Right cardiac atrium (tissue), 5 donors: ENCODE measurements at regions not wholly inside any gene's neighbourhood (a gene's known extent, or its start where the extent isn't known, plus 50 kb on each side); places are given as distances from the start of the nearest gene placed in this dataset.
"Not testable (repeated sequence)": the region's sequence is repeated elsewhere in the genome, so short reads cannot be mapped to it uniquely, and the experiment has no call there.

Experiments used
- ATAC-seq, 2 donors: fragments of 200-7000 bp; cut with Tn5 transposase; one replicate each; pipeline versions ENCODE4 v1.8.0 to v1.9.1; 2020; ENCODE audit warnings: moderate library complexity in 2 of 2, mild to moderate bottlenecking in 1 of 2
- DNase-seq, 3 donors: peaks; one replicate each; pipeline ENCODE4 v3.0.0-alpha.2; 2020
- H3K27ac ChIP-seq: one replicate; pipeline ENCODE4 v1.5.1; 2013; ENCODE audit warnings: mild to moderate bottlenecking, low read length, control low read depth, moderate library complexity
- H3K27me3 ChIP-seq: one replicate; pipeline ENCODE4 v1.6.1; 2013; ENCODE audit not compliant: control insufficient read depth, insufficient read depth
- H3K4me1 ChIP-seq: one replicate; pipeline ENCODE4 v1.6.1; 2013; ENCODE audit warnings: low read length; ENCODE audit not compliant: control insufficient read depth, insufficient read depth
- H3K4me3 ChIP-seq: one replicate; pipeline ENCODE4 v1.5.1; 2013; ENCODE audit warnings: low read length, control low read depth
- H3K9me3 ChIP-seq: one replicate; pipeline ENCODE4 v1.6.1; 2013; ENCODE audit warnings: low read length; ENCODE audit not compliant: control insufficient read depth
- WGBS: extraction: QIAGEN DNeasy Blood & Tissue Kit; methylation state at CpG from one replicate; pipeline ENCODE4 v1.1.7; 2013; 5-methylcytosine and 5-hydroxymethylcytosine counted together
- intact Hi-C, 4 donors: fragments of 100-400 bp; cut with DNase I; formaldehyde crosslinking; loops; one replicate each; pipeline versions ENCODE4 v1.11.0 to v1.14.0; 2022 to 2023
- donor health status: healthy with polysubstance abuse.
- donor health status: DM: no; HTN: yes; CAD: no.
- donor health status: DM: no; HTN: no; CAD: no.
- donor health status: DM: no; HTN: yes; CAD: no; lungs with severe emphysema.
- donor health status: DM: yes; HTN: yes; CAD: no.

- no peak for ATAC-seq
- Histone ChIP-seq H3K4me1 (no peaks in the 10 kb centered on the region), H3K4me3 (no peak overlapping the region), H3K9me3 (peaks cover 2% of the 10 kb centered on the region), H3K27me3 (no peaks in the 10 kb centered on the region), H3K27ac (no peak overlapping the region)
- intact Hi-C loops = no loop called here
- 89% methylated on average over 1 of the region's 1 CpG for WGBS
- DNase-seq = no peak
Measured at GRCh38 chr3:153349108-153349499, 187.1 kb downstream of the RAP2B start.

DNA sequence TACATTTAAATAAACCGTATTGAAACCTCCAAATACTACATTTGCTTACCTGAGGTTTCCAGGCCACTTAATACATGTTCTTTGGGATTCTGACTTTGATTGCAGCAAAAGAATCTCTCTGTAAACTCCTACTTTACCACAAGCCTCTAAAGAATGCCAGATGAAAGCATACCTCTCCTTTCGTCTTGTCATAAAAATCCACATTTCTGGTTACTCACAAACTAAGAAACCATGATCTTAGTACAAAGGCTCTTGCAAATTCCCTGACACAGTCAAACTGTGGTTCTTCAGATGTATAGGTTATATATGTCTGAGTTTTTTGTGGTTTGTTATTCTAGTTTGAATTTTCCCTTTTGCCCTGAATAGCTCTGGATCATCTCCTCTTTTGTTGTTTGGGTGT is 188.4 kb downstream of the RAP2B start:
- Histone ChIP-seq H3K27me3 (no peaks in the 10 kb centered on the region), H3K27ac (no peak overlapping the region), H3K9me3 (peaks cover 2% of the 10 kb centered on the region), H3K4me1 (no peaks in the 10 kb centered on the region), H3K4me3 (no peak overlapping the region)
- no peak for ATAC-seq
- DNase-seq = no peak
- WGBS = 90% methylated on average over 2 of the region's 2 CpGs
- intact Hi-C loops = no loop called here

DNA sequence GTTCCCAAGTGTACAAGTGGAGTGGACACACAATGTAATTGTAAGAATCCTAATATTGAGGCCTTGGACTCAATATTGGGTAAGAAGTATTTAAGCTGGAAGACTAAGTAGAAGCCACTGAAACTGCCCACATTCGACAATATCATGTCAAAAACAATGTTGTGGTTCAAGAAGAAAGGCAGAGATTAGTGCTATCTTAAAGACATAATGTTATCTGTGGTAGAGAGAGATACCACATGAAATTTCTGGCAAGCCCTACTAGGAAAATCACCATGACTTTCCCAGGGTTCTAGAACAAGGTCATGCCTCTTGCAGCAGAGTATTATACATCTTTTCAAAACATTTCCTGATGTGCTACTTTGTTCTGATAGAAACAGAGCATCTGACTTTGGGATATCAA is 192.6 kb downstream of the RAP2B start:
- H3K4me3 ChIP-seq = no peak overlapping the region
- intact Hi-C loops = no loop called here
- no peak for DNase-seq
- no peaks in the 10 kb centered on the region for H3K27me3 ChIP-seq
- H3K27ac ChIP-seq = no peak overlapping the region
- 48% methylated on average over 1 of the region's 1 CpG for WGBS
- peaks cover 2% of the 10 kb centered on the region for H3K9me3 ChIP-seq
- ATAC-seq = no peak
- H3K4me1 ChIP-seq = no peaks in the 10 kb centered on the region

DNA sequence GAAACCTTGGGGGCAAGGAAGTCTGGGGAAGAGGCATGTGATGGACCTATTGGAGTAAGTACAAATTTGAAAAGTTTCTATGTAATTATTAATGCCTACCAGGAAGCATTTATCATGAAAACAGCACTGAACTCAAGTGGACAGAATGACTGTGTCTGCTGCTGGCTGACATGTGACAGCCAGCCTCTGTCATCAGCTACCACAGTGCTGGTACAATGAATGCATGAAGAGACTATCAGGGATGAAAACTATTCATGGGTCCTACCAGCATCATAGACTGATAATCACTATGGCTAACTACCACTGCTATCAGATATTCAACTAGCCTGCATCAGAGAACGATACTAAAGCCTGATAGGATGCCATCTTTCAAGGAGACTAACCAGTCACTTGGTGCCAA is 193.5 kb downstream of the RAP2B start:
- ATAC-seq = no peak
- H3K9me3 ChIP-seq = peaks cover 2% of the 10 kb centered on the region
- H3K4me3 ChIP-seq = no peak overlapping the region
- no peaks in the 10 kb centered on the region for H3K4me1 ChIP-seq
- H3K27me3 ChIP-seq = no peaks in the 10 kb centered on the region
- H3K27ac ChIP-seq = no peak overlapping the region
- no peak for DNase-seq
- WGBS = 61% methylated on average over 1 of the region's 1 CpG
- intact Hi-C loops = no loop called here

DNA sequence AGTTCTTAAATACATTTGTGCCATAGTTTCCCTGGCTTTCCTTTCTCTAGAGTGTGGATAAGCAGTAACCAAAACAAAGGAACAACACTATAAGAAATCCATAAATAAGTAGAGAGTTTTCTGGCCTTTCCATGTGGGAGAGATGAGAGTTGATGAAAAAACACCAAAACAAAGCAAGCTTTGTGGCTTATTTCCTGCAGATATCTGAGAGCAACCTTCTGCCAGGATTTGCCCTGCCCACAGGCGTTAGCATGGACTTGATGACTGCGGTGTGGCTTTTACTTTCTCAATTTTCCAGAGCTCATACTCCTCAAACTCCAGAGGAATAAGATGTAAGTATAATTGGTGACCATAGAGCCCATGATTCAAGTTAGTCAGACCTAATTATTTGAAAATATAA is 194.9 kb downstream of the RAP2B start:
- no peak for ATAC-seq

GRCh38 chr3:153357436-153357835 is 195.4 kb downstream of the RAP2B start:
- 75% methylated on average over 2 of the region's 2 CpGs for WGBS
- DNase-seq (no peak), ATAC-seq (no peak)
- H3K4me1 ChIP-seq = no peaks in the 10 kb centered on the region
- no peak overlapping the region for H3K4me3 ChIP-seq
- H3K9me3 ChIP-seq = peaks cover 1% of the 10 kb centered on the region
- intact Hi-C loops = no loop called here
- no peaks in the 10 kb centered on the region for H3K27me3 ChIP-seq
- no peak overlapping the region for H3K27ac ChIP-seq

More for the DNA sequence above, 194.9 kb downstream of the RAP2B start:
- no peaks in the 10 kb centered on the region for H3K27me3 ChIP-seq
- no peak for DNase-seq
- peaks cover 1% of the 10 kb centered on the region for H3K9me3 ChIP-seq
- WGBS = 56% methylated on average over 2 of the region's 2 CpGs
- no peak overlapping the region for H3K4me3 ChIP-seq
- H3K4me1 ChIP-seq = no peaks in the 10 kb centered on the region
- intact Hi-C loops = no loop called here
- no peak overlapping the region for H3K27ac ChIP-seq

DNA sequence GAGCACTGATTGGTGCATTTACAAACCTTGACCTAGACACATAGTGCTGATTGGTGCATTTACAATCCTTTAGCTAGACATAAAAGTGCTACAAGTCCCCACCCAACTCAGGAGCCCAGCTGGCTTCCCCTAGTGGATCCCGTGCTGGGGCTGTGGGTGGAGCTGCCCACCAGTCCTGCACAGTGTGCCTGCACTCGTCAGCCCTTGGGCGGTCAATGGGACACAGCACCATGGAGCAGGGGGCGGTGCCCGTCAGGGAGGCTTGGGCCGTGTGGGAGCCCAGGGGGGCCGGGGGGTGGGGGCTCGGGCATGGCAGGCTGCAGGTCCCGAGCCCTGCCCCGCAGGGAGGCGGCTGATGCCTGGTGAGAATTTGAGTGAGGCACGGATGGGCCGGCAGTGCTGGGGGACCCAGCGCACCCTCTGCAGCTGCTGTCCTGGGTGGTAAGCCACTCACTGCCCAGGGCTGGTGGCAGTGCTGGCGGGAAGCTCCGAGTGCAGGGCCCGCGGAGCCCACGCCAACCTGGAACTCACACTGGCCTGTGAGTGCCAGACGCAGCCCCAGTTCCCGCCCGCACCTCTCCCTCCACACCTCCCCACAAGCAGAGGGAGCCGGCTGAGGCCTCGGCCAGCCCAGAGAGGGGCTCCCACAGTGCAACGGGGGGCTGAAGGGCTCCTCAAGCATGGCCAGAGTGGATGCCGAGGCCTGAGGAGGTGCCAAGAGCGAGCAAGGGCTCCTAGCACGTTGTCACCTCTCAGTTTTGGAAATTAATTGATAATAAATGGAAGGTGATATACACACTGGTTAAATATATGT is 207.7 kb downstream of the RAP2B start:
- DNase-seq (peak in 2 of 3 donors; percentile 43 to 47), ATAC-seq (peak in 1 of 2 donors; percentile 41)
- Histone ChIP-seq H3K27me3 (no peaks in the 10 kb centered on the region), H3K4me3 (no peak overlapping the region), H3K9me3 (no peaks in the 10 kb centered on the region), H3K27ac (no peak overlapping the region), H3K4me1 (no peaks in the 10 kb centered on the region)
- WGBS = 93% methylated on average over 28 of the region's 28 CpGs
- intact Hi-C loops = no loop called here

GRCh38 chr3:153370680-153371079 is 208.7 kb downstream of the RAP2B start:
- no peak overlapping the region for H3K4me3 ChIP-seq
- DNase-seq (no peak), ATAC-seq (no peak)
- H3K9me3 ChIP-seq = no peaks in the 10 kb centered on the region
- H3K27me3 ChIP-seq = no peaks in the 10 kb centered on the region
- H3K27ac ChIP-seq = no peak overlapping the region
- no peaks in the 10 kb centered on the region for H3K4me1 ChIP-seq
- intact Hi-C loops = no loop called here
- WGBS = 76% methylated on average over 1 of the region's 1 CpG

GRCh38 chr3:153372326-153372725 is 210.3 kb downstream of the RAP2B start:
- peak in 1 of 2 donors; percentile 41 for ATAC-seq
- H3K27ac ChIP-seq = no peak overlapping the region
- no peak for DNase-seq
- no peaks in the 10 kb centered on the region for H3K9me3 ChIP-seq
- no peaks in the 10 kb centered on the region for H3K27me3 ChIP-seq
- 86% methylated on average over 5 of the region's 5 CpGs for WGBS
- no peak overlapping the region for H3K4me3 ChIP-seq
- intact Hi-C loops = no loop called here
- H3K4me1 ChIP-seq = no peaks in the 10 kb centered on the region

- intact Hi-C loops = no loop called here
- H3K4me3 ChIP-seq = no peak overlapping the region
- H3K27ac ChIP-seq = no peak overlapping the region
- no peaks in the 10 kb centered on the region for H3K9me3 ChIP-seq
- H3K27me3 ChIP-seq = no peaks in the 10 kb centered on the region
- WGBS = 36% methylated on average over 2 of the region's 2 CpGs
- no peak for DNase-seq
- ATAC-seq = peak in 1 of 2 donors; percentile 41
- no peaks in the 10 kb centered on the region for H3K4me1 ChIP-seq
Measured at GRCh38 chr3:153373606-153374005, 211.6 kb downstream of the RAP2B start.

DNA sequence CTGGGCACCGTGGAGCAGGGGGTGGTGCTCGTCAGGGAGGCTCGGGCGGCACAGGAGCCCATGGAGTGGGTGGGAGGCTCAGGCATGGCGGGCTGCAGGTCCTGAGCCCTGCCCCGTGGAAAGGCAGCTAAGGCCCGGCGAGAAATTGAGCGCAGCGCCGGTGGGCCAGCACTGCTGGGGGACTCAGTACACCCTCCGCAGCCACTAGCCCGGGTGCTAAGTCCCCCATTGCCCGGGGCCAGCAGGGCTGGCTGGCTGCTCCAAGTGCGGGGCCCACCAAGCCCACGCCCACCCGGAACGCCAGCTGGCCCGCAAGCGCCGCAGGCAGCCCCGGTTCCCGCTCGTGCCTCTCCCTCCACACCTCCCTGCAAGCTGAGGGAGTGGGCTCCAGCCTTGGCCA is 216.3 kb downstream of the RAP2B start:
- H3K27ac ChIP-seq, ATAC-seq, H3K4me3 ChIP-seq, H3K27me3 ChIP-seq, DNase-seq, H3K4me1 ChIP-seq, H3K9me3 ChIP-seq, intact Hi-C loops: not testable (repeated sequence)
- WGBS = 97% methylated on average over 24 of the region's 24 CpGs

DNA sequence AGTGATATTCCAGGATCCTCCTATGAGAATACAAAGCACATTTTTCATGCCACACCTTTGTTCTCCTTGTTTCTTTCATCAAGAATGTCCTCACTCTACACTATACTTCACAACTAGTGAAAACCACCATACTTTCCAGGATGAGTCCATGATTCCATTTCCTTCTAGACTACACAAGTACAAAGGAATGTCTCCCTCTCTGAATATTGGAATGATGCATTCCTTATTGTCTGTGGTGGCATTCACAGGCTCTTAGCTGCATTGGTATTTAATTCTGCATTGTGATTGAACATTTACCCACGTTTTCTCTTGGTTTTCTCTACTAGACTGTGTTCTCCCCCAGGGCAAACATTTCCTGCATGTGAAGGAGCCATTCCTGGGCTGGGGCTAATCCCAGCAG is 217.5 kb downstream of the RAP2B start:
- intact Hi-C loops = no loop called here
- Histone ChIP-seq H3K4me1 (no peaks in the 10 kb centered on the region), H3K4me3 (no peak overlapping the region), H3K27ac (no peak overlapping the region), H3K27me3 (no peaks in the 10 kb centered on the region), H3K9me3 (no peaks in the 10 kb centered on the region)
- DNase-seq (no peak), ATAC-seq (no peak)
- 44% methylated on average over 1 of the region's 1 CpG for WGBS
